ENCODE measurements at regions not wholly inside any gene's neighbourhood (a gene's known extent, or its start where the extent isn't known, plus 50 kb on each side); places are given as distances from the start of the nearest gene placed in this dataset.

DNA sequence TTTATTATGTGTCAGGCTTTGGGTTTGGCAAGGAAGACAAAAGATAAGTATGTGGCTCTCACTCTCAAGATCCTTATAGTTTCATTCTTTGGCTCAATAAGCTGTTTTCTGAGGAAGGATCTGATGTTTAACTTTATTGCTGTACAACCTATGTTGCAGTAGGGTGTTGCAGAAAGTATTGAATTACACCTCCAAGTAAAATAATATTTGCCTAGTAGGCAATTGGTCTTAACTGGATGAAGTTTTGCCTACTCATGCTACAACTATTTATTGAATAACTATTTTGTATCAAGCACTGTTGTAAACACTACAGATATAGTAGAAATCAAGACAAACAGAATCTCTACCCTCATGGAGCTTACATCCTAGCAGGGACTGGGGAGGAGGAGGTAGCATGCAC, 169.7 kb downstream of the TAF11L14 start:
- TF ChIP-seq, protein P1, sequence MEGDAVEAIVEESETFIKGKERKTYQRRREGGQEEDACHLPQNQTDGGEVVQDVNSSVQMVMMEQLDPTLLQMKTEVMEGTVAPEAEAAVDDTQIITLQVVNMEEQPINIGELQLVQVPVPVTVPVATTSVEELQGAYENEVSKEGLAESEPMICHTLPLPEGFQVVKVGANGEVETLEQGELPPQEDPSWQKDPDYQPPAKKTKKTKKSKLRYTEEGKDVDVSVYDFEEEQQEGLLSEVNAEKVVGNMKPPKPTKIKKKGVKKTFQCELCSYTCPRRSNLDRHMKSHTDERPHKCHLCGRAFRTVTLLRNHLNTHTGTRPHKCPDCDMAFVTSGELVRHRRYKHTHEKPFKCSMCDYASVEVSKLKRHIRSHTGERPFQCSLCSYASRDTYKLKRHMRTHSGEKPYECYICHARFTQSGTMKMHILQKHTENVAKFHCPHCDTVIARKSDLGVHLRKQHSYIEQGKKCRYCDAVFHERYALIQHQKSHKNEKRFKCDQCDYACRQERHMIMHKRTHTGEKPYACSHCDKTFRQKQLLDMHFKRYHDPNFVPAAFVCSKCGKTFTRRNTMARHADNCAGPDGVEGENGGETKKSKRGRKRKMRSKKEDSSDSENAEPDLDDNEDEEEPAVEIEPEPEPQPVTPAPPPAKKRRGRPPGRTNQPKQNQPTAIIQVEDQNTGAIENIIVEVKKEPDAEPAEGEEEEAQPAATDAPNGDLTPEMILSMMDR (IDR thresholded peaks at IDR 0.05; ENCODE audit: insufficient read depth, low read length) = no peak
- TF ChIP-seq GABPA (IDR thresholded peaks at IDR 0.05; ENCODE audit: low read depth) = no peak
- no peak for TF ChIP-seq REST (IDR thresholded peaks at IDR 0.05; ENCODE audit: insufficient replicate concordance, low read depth)
- no peak for TF ChIP-seq SPI1 (IDR thresholded peaks at IDR 0.05; ENCODE audit: borderline replicate concordance, low read depth)
- TF ChIP-seq POLR2AphosphoS5 (IDR thresholded peaks at IDR 0.05; ENCODE audit: low read depth) = no peak
- no peak for DNase-seq (ENCODE audit: low read depth in 1 of 2, low spot score in 1 of 2)
- no peak overlapping the region for H3K27ac ChIP-seq (replicated peaks)

DNA sequence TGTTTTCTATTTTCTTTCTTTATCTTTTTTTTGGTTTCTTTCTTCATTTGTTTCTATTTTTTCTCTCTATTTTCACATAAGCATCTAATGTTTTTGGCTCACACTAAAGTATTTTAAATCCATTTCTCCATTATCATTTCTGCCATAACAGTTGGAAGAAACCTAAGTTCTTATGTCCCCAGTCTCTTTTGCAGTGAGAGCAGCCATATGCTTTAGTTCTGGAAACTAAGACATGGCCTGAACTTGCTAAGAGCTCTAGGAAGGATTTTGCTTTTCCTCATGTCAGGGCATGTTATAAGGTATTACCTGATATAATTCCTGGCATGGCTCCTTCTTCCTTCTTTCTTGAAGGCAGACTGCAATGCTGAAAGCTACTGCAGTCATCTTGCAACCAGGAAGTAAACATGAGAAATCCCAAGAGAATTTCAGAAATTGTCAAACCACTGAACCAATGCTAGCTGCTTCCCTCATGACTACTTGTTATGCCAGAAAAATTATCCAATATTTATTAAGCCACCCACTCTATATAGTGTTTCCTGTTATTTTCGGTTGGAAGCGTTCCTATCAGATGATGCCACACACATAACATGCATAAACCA, 171.1 kb downstream of the TAF11L14 start:
- Histone ChIP-seq H3K27me3 (ENCODE audit: insufficient read depth, poor library complexity, severe bottlenecking) (no peaks in the 10 kb centered on the region), H3K4me3 (replicated peaks; ENCODE audit: insufficient read depth, low read length) (no peak overlapping the region), H3K27ac (replicated peaks) (no peak overlapping the region)
- no peak for DNase-seq (ENCODE audit: low read depth in 1 of 2, low spot score in 1 of 2)
- TF ChIP-seq SPI1 (IDR thresholded peaks at IDR 0.05; ENCODE audit: borderline replicate concordance, low read depth) (no peak), GABPA (IDR thresholded peaks at IDR 0.05; ENCODE audit: low read depth) (no peak), REST (IDR thresholded peaks at IDR 0.05; ENCODE audit: insufficient replicate concordance, low read depth) (no peak), POLR2AphosphoS5 (IDR thresholded peaks at IDR 0.05; ENCODE audit: low read depth) (no peak)
- TF ChIP-seq, protein P1 (IDR thresholded peaks at IDR 0.05; ENCODE audit: insufficient read depth, low read length) = no peak

More for the DNA sequence above, 169.7 kb downstream of the TAF11L14 start:
- no peak overlapping the region for H3K4me3 ChIP-seq (replicated peaks; ENCODE audit: insufficient read depth, low read length)
- no peaks in the 10 kb centered on the region for H3K27me3 ChIP-seq (ENCODE audit: insufficient read depth, poor library complexity, severe bottlenecking)

GRCh38 chr5:17806818-17807468, 172.7 kb downstream of the TAF11L14 start:
- TF ChIP-seq, protein P1 (IDR thresholded peaks at IDR 0.05; ENCODE audit: insufficient read depth, low read length) = no peak
- TF ChIP-seq GABPA (IDR thresholded peaks at IDR 0.05; ENCODE audit: low read depth) (no peak), POLR2AphosphoS5 (IDR thresholded peaks at IDR 0.05; ENCODE audit: low read depth) (no peak), REST (IDR thresholded peaks at IDR 0.05; ENCODE audit: insufficient replicate concordance, low read depth) (no peak), SPI1 (IDR thresholded peaks at IDR 0.05; ENCODE audit: borderline replicate concordance, low read depth) (no peak)
- no peak for DNase-seq (ENCODE audit: low read depth in 1 of 2, low spot score in 1 of 2)
- Histone ChIP-seq H3K27me3 (ENCODE audit: insufficient read depth, poor library complexity, severe bottlenecking) (no peaks in the 10 kb centered on the region), H3K4me3 (replicated peaks; ENCODE audit: insufficient read depth, low read length) (no peak overlapping the region), H3K27ac (replicated peaks) (no peak overlapping the region)

Data from HL-60 (cell line).